Neural crest cell (in vitro differentiated cells): ENCODE measurements at regions not wholly inside any gene's neighbourhood (a gene's known extent, or its start where the extent isn't known, plus 50 kb on each side); places are given as distances from the start of the nearest gene placed in this dataset.

ENCODE experiments used
- DNase-seq: peaks from one replicate; pipeline ENCODE4 v3.0.0; 2021; ENCODE audit warnings: low read depth, mixed read lengths, low spot score
- H3K27ac Mint-ChIP-seq: one replicate; pipeline ENCODE4 v1.8.0; 2021; ENCODE audit warnings: mild to moderate bottlenecking, mixed read lengths; ENCODE audit not compliant: unreplicated experiment
- H3K27me3 Mint-ChIP-seq: 2 replicates; pipeline ENCODE4 v1.8.0; 2021; ENCODE audit warnings: low read depth, mild to moderate bottlenecking, mixed read lengths
- H3K36me3 Mint-ChIP-seq: 2 replicates; pipeline ENCODE4 v1.8.0; 2021; ENCODE audit warnings: low read depth, mild to moderate bottlenecking, mixed read lengths
- H3K4me1 Mint-ChIP-seq: 2 replicates; pipeline ENCODE4 v1.8.0; 2021; ENCODE audit warnings: mixed read lengths
- H3K4me3 Mint-ChIP-seq: one replicate; pipeline ENCODE4 v1.8.0; 2021; ENCODE audit warnings: mild to moderate bottlenecking, mixed read lengths
- H3K9me3 Mint-ChIP-seq: 2 replicates; pipeline ENCODE4 v1.8.0; 2021; ENCODE audit warnings: mixed read lengths
- CTCF ChIP-seq: fragments of 200-600 bp; sonication (generic); conservative IDR thresholded peaks from 2 replicates; pipeline ENCODE4 v1.5.0; 2021; ENCODE audit warnings: antibody characterized with exemption, mild to moderate bottlenecking

GRCh38 chr2:239902749-239903201, 122.4 kb downstream of the NDUFA10 start:
- DNase-seq = no peak
- Mint-ChIP-seq H3K4me1 (peaks cover 3% of the 10 kb centered on the region), H3K27ac (peak overlapping the region; percentile 19), H3K4me3 (no peak overlapping the region), H3K9me3 (no peaks in the 10 kb centered on the region), H3K27me3 (no peaks in the 10 kb centered on the region), H3K36me3 (no peaks in the 10 kb centered on the region)
- TF ChIP-seq CTCF = no peak

- DNase-seq = no peak
- H3K4me1 Mint-ChIP-seq = peaks cover 3% of the 10 kb centered on the region
- no peak for TF ChIP-seq CTCF
- H3K36me3 Mint-ChIP-seq = no peaks in the 10 kb centered on the region
- no peak overlapping the region for H3K4me3 Mint-ChIP-seq
- peaks cover 13% of the 10 kb centered on the region for H3K27me3 Mint-ChIP-seq
- H3K27ac Mint-ChIP-seq = no peak overlapping the region
- no peaks in the 10 kb centered on the region for H3K9me3 Mint-ChIP-seq
Observed at GRCh38 chr2:239898292-239898925, 126.7 kb downstream of the NDUFA10 start.

GRCh38 chr2:239897596-239898235, 127.4 kb downstream of the NDUFA10 start:
- Mint-ChIP-seq H3K27ac (no peak overlapping the region), H3K4me1 (no peaks in the 10 kb centered on the region), H3K9me3 (no peaks in the 10 kb centered on the region), H3K36me3 (no peaks in the 10 kb centered on the region), H3K27me3 (peaks cover 13% of the 10 kb centered on the region), H3K4me3 (no peak overlapping the region)
- no peak for DNase-seq
- TF ChIP-seq CTCF = no peak

- DNase-seq = no peak
- H3K27me3 Mint-ChIP-seq = peaks cover 13% of the 10 kb centered on the region
Observed at GRCh38 chr2:239896075-239896474, 129.1 kb downstream of the NDUFA10 start.

GRCh38 chr2:239895669-239896068, 129.5 kb downstream of the NDUFA10 start:
- H3K27me3 Mint-ChIP-seq = peaks cover 13% of the 10 kb centered on the region
- H3K36me3 Mint-ChIP-seq = no peaks in the 10 kb centered on the region
- no peak overlapping the region for H3K4me3 Mint-ChIP-seq
- no peaks in the 10 kb centered on the region for H3K9me3 Mint-ChIP-seq
- H3K27ac Mint-ChIP-seq = no peak overlapping the region
- TF ChIP-seq CTCF = no peak
- no peaks in the 10 kb centered on the region for H3K4me1 Mint-ChIP-seq
- no peak for DNase-seq

More at GRCh38 chr2:239896075-239896474, 129.1 kb downstream of the NDUFA10 start:
- Mint-ChIP-seq H3K4me1 (no peaks in the 10 kb centered on the region), H3K4me3 (no peak overlapping the region), H3K27ac (no peak overlapping the region), H3K9me3 (no peaks in the 10 kb centered on the region), H3K36me3 (no peaks in the 10 kb centered on the region)
- TF ChIP-seq CTCF = no peak
